Urothelium cell line (cell line): ENCODE measurements at regions not wholly inside any gene's neighbourhood (a gene's known extent, or its start where the extent isn't known, plus 50 kb on each side); places are given as distances from the start of the nearest gene placed in this dataset.
"Not testable (repeated sequence)": the region's sequence is repeated elsewhere in the genome, so short reads cannot be mapped to it uniquely, and the experiment has no call there.

Source experiments
- DNase-seq: peaks from one replicate; pipeline ENCODE4 v3.0.0; 2011; ENCODE audit warnings: low spot score, mixed read lengths
- FAIRE-seq: peaks from 2 replicates; lab custom pipeline; 2011; peaks lifted over from hg19 to GRCh38; lab: Jason Lieb, UNC

DNA sequence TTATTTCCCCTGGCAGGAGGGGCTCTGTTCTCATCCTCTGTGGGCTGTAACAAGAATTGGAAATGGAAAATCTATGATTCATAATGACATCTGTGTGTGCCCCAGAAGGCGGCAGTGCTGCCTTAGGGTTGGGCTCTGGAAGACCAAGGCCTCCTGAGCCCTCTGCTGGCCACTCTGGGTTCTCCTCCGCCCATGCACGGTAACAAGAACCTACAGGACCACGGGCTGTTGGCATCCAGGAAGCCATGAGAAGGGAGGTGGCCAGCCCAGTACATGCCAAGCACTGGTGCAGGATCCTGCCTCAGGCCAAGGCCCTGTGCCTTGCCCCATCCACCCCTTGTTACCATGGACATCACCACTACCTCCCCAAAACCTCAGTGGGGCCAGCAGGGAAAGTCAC, 454.2 kb downstream of the TP53TG3F start:
- not testable (repeated sequence) for FAIRE-seq

DNA sequence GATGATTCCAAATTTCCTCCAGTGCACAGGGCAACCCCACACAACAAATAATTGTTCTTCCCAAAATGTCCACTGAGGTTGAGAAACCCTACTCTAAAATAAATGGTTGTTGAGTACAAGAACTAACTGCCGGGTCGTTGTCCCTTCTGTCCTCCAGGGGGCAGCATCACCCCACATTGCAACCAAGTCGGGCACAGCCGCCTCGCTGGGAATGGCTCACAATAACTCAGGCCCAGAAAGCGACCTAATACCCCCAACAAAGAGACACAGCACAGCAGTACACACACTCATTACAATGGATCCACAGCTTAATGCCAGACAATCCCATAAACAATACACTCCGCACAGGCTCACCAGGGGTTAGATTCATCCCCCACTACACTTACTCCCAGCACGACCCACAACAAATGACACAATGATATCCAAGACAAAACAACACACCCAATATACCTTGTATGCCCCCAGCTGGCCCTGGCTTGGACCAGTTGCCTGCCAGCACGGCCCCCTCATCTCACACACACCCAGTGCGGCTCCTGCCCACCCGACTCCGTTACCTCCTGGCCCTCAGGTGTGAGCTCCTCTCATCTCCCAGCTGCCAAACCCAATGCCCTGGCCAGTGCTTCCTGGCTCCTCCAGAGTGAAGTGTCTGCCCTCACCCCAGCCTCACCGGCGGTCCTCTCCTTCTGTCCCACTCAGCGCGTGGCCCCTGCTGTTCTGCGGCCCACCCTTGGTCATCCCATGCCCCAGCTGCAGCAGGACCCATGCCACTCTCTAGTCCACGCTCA, 461.5 kb downstream of the TP53TG3F start:
- not testable (repeated sequence) for FAIRE-seq, DNase-seq

More for the DNA sequence above, 454.2 kb downstream of the TP53TG3F start:
- DNase-seq: not testable (repeated sequence)

DNA sequence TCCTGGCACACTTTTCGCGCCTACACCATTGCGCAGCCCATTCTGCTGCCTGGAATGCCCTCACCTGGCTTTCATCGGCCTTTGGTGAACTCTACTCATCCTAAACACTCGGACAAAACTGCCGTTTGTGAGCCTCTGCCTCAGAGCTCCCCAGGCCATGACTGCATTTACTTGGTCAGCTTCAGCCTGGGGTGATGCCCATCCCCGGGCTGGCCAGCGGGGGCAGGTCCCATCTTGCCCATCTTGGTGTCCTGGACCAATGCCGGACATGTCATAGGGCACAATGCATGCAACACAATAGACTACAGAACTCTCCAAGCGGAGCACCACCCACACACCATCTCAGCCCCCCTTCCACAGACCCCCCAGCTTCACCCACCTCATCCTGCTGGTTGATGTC, 463.5 kb downstream of the TP53TG3F start:
- not testable (repeated sequence) for FAIRE-seq, DNase-seq

DNA sequence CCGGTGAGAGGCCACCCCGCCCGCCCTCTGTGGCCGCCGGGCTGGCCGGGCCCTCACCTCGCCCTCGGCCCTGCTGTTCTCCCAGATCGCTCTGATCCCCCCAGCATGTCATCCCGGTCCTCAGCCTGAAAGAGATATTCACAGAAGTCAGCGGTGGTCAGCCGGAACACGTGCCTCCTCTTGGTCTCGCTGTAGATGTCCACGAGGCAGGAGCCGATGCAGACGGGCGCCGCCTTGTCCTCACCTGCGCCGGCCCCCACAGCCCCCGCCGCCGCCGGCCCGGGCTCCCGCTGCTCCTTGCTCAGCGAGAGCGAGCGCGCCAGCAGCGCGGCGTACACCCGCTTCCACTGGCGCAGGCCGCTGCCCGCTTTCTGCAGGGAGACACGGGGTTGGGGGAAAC, 468.6 kb downstream of the TP53TG3F start:
- FAIRE-seq, DNase-seq: not testable (repeated sequence)

DNA sequence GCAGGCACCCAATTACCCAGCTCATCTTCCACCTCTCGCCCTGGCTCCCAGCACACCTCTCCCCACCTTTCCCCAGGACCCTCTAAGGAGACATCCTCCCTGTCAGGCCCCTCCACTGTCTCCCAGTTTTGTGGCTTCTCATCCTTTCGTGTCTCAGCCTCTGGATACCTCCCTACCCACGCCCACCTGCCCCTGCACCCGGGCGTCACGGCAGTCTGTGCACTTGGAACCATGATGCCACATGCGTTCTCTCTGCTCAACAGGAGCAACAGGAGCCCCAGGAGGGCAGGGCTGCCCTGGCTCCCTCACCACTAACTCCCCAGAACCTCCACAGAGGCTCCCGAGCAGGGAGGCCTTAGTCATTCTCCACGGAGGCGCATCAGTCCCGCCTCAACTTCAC, 472.8 kb downstream of the TP53TG3F start:
- FAIRE-seq, DNase-seq: not testable (repeated sequence)

DNA sequence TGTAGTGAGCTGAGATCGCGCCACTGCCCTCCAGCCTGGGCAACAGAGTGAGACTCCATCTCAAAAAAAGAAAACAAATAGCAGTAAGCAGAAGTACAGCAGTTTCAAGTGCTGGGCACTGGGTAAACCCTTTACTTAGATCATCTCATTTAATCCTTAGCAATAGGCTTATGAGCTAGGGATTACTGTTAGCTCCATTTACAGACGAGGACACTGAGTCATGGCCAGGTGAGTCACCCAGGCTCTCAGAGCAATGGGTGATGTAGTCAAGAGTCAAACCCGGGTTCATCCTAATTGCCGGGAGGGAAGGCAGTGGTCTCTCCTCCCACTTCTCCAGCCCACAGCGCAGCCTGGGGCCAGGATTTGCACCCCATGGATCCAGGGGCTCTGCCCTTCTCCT, 473.6 kb downstream of the TP53TG3F start:
- DNase-seq, FAIRE-seq: not testable (repeated sequence)

DNA sequence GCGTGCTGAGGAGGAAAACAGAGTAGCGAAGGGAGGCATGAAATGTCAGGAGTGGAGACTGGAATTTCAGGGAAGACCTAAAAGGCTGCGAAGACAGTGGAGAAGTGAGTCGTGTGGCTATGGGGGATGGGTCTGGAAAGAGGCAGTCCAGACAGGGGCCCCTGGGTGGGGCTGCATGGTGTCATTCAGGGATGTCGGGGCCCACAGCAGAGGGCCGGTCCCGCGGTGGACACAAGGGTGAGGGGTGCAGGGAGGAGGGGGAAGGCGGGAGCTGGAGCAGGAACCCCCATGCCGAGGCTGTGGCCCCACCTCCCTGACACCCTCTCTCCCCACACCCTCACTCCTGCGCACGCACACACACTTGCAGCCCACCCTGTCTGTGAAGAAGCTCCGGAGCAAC, 476.4 kb downstream of the TP53TG3F start:
- DNase-seq, FAIRE-seq: not testable (repeated sequence)

DNA sequence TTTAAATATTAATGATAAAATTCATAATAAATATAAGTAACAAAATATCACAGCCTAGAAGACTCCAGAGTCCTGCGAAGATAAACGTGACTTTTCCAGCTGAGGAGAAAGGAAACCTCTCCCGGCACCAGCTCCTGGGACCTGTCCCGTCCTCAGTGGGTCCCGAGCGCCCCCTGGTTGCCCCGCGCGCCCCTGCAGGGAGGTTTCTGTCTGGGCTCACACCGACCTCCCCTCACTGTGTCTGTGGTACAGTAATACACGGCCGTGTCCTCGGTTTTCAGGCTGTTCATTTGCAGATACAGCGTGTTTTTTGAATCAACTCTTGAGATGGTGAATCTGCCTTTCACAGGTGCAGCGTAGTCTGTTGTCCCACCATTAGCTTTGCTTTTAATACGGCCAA, 478.7 kb downstream of the TP53TG3F start:
- DNase-seq, FAIRE-seq: not testable (repeated sequence)

DNA sequence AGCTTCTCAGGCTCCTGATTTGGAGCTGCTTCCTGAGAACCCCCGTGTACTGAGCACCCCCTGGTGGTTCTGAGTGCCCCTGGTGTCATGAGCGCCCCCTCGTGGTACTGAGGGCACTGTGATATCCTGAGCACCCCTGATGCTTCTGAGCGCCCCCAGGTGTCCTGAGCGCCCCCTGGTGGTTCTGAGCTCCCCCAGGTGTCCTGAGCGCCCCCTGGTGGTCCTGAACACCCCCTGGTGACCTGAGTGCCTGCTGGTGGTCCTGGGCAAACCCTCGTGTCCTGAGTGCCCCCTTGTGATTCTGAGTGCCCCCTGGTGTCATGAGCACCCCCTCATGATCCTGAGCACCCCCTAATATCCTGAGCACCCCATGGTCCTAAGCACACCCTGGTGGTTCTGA, 502.1 kb downstream of the TP53TG3F start:
- not testable (repeated sequence) for DNase-seq, FAIRE-seq

DNA sequence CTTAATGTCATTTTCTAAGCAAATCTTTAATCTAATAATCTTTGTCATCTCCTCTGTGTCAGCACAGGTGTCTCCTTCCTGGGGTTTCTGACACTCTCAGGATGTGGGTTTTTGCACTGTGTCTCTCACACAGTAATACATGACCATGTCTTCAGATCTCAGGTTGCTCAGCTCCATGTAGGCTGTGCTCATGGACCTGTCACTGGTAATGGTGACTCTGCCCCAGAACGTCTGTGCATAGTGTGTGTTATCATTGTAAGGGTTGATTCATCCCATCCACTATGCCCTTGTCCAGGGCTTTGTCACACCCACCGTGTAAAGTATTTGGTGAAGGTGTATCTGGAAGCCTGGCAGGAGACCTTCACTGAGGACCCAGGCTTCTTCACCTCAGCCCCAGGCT, 506.1 kb downstream of the TP53TG3F start:
- FAIRE-seq, DNase-seq: not testable (repeated sequence)

DNA sequence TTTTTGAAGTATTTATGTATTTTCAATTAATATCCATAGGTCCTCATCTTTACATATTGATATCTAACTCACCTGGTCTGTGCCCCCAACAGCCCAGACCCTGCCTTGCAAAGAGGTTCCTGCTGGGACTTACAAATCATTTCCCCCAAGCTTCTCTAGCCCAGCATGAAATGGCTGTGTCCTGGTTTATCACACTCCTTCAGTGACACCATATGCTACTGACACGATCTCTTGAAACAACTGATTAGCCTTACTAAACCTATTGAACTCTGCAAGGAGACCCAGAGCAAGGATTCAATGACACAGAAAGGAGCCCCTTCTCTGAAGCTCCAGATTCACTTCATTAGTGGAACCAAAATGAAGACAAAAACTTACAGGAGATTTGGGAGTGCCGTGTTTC, 507.4 kb downstream of the TP53TG3F start:
- not testable (repeated sequence) for DNase-seq, FAIRE-seq

DNA sequence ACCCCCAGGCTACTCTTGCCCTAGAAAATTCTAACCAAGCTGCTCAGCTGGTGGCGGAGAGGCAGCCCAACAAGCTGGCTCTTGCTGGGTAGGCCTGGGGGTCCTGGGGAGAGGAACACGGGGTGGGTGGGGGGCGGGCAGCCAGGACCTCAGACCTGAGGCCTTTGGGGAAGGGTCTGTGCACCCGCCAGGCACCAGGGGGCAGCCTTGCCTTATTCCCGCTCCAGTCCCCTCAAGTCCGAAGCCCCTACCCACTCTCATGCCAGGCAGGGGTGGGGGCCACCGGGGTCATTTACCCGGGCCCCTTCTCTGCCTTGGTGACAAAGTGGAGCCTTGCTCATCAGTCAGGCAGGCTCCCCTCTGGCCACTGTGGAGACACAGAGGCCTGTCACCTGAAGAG, 515.1 kb downstream of the TP53TG3F start:
- DNase-seq, FAIRE-seq: not testable (repeated sequence)

DNA sequence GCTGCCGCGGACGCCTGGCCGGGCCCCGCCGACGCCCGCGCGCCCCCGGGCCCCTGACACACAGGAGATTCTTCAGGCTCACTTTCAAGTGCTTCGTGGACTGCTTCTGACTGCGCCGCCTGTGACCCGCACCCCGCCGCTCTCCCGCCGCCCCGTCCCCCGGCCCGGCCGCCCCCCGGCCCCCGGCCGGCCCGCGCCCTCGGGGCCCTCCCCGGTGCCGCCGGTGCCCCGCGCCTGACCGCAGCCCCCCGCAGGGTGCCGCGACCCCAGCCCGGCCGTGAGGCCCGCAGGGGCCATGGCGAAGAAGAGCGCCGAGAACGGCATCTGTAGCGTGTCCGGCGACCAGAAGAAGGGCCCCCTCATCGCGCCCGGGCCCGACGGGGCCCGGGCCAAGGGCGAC, 516.3 kb downstream of the TP53TG3F start:
- not testable (repeated sequence) for DNase-seq, FAIRE-seq

DNA sequence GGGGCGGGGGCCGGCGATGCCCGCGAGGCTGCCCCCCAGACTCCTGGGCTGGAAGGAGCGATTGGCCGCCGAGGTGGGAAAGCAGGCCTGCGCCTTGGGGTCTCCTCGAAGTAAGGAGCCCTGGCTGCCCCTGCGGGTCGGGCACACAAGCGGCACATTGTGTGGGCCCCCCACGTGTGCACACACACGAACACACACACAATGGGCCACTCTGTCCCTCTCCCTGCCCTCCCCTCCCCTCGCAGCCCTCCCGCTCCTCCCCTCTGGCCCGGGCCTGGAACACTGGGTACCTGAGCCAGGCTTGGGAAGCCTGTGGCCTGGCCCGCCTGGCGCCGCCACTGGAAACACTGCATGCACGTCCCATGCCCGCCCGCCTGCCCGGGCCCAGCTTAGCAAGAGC, 517.1 kb downstream of the TP53TG3F start:
- not testable (repeated sequence) for FAIRE-seq, DNase-seq

DNA sequence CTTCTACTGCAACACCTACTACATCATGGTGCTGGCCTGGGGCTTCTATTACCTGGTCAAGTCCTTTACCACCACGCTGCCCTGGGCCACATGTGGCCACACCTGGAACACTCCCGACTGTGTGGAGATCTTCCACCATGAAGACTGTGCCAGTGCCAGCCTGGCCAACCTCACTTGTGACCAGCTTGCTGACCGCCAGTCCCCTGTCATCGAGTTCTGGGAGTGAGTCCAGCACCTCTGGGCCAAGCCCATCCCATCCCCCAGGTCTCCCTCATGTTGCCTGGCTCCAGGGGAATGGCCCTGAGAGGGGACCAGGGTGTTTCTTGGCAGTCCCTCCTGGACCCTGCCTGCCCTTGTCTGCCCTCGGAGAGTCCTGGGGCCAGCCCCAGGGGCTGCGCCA, 519.4 kb downstream of the TP53TG3F start:
- DNase-seq, FAIRE-seq: not testable (repeated sequence)

DNA sequence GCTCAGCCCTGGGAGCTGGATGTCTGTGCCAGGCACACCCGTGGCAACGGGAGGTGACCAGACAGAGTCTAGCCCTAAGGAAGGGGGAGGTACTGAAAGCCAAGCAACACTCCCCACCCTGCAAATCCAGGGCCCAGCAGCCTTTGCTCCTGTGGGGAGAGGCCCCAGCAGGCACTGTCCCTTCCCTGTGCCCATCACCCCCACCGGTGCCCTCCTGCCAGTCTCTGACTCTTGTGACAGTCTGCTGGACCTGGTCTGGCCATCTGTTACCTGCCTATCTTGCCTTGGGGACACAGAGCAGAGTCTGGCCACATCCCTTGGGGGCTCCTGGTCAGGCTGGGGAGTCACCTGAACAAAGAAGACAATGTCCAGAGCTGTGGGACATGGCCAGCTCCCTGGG, 520.2 kb downstream of the TP53TG3F start:
- DNase-seq, FAIRE-seq: not testable (repeated sequence)

DNA sequence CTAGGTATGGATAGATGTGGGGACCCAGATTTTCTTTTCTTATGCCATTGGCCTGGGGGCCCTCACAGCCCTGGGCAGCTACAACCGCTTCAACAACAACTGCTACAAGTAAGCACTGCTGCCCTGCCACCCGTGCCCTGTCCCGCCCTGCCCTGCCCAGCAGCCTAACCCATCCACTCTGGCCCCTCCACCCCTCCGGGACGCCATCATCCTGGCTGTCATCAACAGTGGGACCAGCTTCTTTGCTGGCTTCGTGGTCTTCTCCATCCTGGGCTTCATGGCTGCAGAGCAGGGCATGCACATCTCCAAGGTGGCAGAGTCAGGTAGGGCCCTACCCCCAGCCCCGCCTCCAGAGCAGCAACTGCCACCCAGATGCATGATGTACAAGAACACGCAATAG, 521.3 kb downstream of the TP53TG3F start:
- DNase-seq, FAIRE-seq: not testable (repeated sequence)

DNA sequence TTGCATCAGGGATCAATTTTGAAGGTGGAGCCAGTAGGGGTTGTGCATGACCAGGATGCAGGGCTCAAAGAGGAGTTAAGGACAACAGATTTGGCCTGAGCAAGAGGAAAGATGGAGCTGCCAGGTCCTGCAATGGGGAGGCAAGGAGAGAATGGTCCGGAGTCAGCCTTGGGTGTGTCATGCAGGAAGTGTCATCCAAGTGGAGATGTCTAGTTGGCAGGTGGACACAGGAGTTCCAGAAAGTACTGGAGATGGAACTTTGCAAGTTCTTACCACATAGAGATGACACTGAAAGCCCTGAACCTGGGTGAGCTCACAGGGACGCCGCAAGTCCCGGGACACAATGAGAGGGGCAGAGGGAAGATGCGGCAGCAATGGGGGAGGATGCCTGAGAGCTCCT, 525.0 kb downstream of the TP53TG3F start:
- FAIRE-seq: not testable (repeated sequence)

DNA sequence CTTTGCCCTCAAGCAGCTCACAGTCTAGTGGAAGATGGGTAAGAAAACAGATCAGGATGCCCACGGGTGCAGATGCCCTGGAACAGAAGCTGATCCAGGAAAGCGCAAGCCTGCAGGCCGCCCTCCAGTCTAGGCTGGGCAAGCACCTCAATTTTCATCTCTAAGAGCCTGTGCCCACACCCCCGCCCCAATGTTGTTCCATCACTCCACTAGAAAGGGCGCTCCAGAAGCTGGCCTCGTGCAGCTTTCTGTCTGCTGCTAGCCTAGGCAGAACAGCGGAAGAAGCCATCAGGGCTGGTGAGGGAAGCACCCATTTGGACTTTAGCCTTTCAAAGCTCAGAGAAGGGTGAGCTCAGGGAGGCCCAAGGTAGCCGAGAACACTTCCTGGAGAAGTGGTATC, 527.1 kb downstream of the TP53TG3F start:
- not testable (repeated sequence) for DNase-seq

More for the DNA sequence above, 525.0 kb downstream of the TP53TG3F start:
- not testable (repeated sequence) for DNase-seq

DNA sequence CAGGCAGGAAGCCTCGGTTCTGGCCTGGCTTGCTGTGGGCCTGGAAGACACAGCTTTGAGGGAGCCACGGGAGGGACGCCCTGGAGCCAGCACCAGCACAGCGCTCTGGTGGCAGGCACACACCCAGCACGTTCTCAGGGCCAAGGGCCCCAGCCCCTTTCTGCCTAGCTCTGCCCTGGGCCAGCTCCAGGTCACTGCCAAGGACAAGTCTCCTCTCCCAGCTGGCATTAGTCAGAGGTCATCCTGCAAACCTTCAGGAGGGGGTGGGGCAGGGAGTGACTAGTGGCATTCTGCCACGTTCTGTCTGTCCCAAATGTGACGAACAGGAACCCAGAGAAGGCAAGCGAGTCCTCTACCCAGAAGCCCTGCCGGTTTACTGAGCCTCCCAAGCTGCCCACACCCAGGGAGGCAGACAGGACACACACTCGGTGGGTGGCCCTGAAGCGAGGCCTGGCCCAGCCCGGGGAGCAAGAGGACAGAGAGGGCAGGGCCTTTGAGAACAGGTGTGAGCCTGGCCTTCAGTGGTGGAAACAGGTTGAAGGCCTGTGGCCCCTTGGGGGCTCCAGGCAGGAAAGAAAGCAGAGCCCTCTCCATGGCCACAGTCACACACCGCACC, 528.0 kb downstream of the TP53TG3F start:
- FAIRE-seq, DNase-seq: not testable (repeated sequence)

More for the DNA sequence above, 527.1 kb downstream of the TP53TG3F start:
- FAIRE-seq: not testable (repeated sequence)

DNA sequence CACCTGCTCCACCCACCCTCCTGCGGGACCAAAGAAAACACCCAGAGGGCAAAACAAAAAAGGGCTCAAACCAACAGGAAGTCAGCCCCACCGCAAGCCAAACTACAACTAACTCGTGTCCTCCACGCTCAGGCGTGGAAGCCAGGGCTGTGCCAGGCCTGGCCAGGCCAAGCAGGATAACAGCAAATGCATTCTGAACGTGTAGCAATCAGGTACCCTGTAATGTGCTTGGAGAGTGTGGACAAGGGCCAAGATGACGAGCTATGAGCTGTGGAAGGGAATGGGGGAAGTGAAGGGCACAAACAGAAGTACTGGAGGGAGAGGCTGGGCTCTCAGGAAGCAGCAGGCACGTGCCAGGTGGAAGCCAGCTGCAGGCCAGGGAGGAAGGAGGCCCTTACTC, 528.6 kb downstream of the TP53TG3F start:
- peak; percentile 23 for FAIRE-seq
- not testable (repeated sequence) for DNase-seq

DNA sequence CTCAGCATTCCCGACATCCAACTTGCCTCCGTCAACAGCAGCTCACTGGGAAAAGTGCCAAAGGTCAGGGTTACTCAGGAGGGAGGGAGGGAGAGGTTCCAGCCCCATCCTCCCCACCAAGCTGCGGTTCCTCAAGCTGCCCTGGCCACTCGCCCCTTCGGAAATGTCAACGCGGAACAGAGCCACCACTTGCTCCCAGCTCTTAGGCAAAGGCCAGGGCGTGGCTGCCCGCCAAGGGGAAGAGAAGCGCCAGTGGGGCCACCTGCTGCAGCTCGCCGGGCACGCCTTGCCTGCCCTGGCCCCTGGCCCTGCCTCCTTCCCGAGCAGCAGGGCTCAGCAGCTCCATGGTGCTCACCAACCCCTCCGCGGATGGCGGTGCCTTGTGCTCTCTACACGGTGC, 531.1 kb downstream of the TP53TG3F start:
- not testable (repeated sequence) for FAIRE-seq, DNase-seq
